Transverse colon (tissue), 4 donors: ENCODE measurements at regions not wholly inside any gene's neighbourhood (a gene's known extent, or its start where the extent isn't known, plus 50 kb on each side); places are given as distances from the start of the nearest gene placed in this dataset.

Experiments
- DNase-seq: peaks from one replicate; pipeline ENCODE4 v3.0.0-alpha.2; 2019
- H3K27ac ChIP-seq, 4 donors: fragments of 200-600 bp; sonication (generic); 2 replicates each; pipeline ENCODE4 v1.5.1; 2016 to 2018; ENCODE audit warnings: inconsistent platforms in 4 of 4
- H3K27me3 ChIP-seq: fragments of 200-600 bp; sonication (generic); 2 replicates; pipeline ENCODE4 v1.5.1; 2017; ENCODE audit warnings: inconsistent platforms
- H3K36me3 ChIP-seq, 4 donors: fragments of 200-600 bp; sonication (generic); 2 replicates each; pipeline ENCODE4 v1.5.1; 2017 to 2019; ENCODE audit warnings: inconsistent platforms in 4 of 4
- H3K4me1 ChIP-seq, 4 donors: fragments of 200-600 bp; sonication (generic); 2 replicates each; pipeline ENCODE4 v1.5.1; 2017 to 2020; ENCODE audit warnings: inconsistent platforms in 4 of 4
- H3K4me3 ChIP-seq, 4 donors: fragments of 200-600 bp; sonication (generic); 1 replicate in 1 of 4; 2 replicates in 3 of 4; pipeline versions ENCODE4 v1.5.1 to v1.6.1; 2017 to 2019; ENCODE audit warnings: inconsistent platforms in 4 of 4
- H3K9me3 ChIP-seq, 2 donors: fragments of 200-600 bp; sonication (generic); 2 replicates each; pipeline ENCODE4 v1.5.1; 2017 to 2019; ENCODE audit warnings: inconsistent platforms in 2 of 2
- EP300 ChIP-seq: sonication (generic); formaldehyde crosslinking; IDR thresholded peaks from one replicate; pipeline ENCODE4 v1.6.1; 2017; ENCODE audit warnings: antibody characterized with exemption, low read depth
- POLR2A ChIP-seq: fragments of 450-650 bp; IDR thresholded peaks from one replicate; pipeline ENCODE4 v1.6.1; 2016; ENCODE audit warnings: antibody characterized with exemption, mild to moderate bottlenecking, moderate library complexity
- POLR2AphosphoS5 ChIP-seq, 3 donors: sonication (generic); formaldehyde crosslinking; IDR thresholded peaks; one replicate each; pipeline ENCODE4 v1.6.1; 2016; ENCODE audit warnings: antibody characterized with exemption in 3 of 3
- WGBS, 2 donors: methylation state at CpG; one replicate each; pipeline ENCODE4 v1.1.5; 2018; ENCODE audit warnings: low coverage in 1 of 2; 5-methylcytosine and 5-hydroxymethylcytosine counted together
- in situ Hi-C, 4 donors: fragments of 200-750 bp; cut with MboI; loops; one replicate each; pipeline versions ENCODE4 v1.15.0 to v1.15.1; 2017; ENCODE audit warnings: low sequenced_read_pairs in 3 of 4, low pct_ligation_motif_present in 1 of 4, low pct_unique_long_range_greater_than_20kb in 1 of 4
- intact Hi-C: fragments of 100-400 bp; cut with DNase I; formaldehyde crosslinking; loops from one replicate; pipeline ENCODE4 v1.15.1; 2023; ENCODE audit warnings: low total_unique reads
- TF ChIP-seq, protein P1 (sequence below), 5 experiments: fragments of 200-600 bp in 3 of 5; fragments of 450-650 bp in 2 of 5; sonication (generic) in 3 of 5; IDR thresholded peaks; 1 replicate in 2 of 5; 2 replicates in 3 of 5; pipeline ENCODE4 v1.5.1; 2016 to 2017; ENCODE audit warnings: antibody characterized with exemption in 5 of 5, inconsistent platforms in 3 of 5, mild to moderate bottlenecking in 2 of 5, moderate library complexity in 1 of 5

- no peaks in the 10 kb centered on the region for H3K27me3 ChIP-seq
- in situ Hi-C loops (no loop called here), intact Hi-C loops (no loop called here)
- TF ChIP-seq EP300 (no peak), POLR2AphosphoS5 (IDR thresholded peaks at IDR 0.05) (no peak), POLR2A (no peak)
- TF ChIP-seq, protein P1, sequence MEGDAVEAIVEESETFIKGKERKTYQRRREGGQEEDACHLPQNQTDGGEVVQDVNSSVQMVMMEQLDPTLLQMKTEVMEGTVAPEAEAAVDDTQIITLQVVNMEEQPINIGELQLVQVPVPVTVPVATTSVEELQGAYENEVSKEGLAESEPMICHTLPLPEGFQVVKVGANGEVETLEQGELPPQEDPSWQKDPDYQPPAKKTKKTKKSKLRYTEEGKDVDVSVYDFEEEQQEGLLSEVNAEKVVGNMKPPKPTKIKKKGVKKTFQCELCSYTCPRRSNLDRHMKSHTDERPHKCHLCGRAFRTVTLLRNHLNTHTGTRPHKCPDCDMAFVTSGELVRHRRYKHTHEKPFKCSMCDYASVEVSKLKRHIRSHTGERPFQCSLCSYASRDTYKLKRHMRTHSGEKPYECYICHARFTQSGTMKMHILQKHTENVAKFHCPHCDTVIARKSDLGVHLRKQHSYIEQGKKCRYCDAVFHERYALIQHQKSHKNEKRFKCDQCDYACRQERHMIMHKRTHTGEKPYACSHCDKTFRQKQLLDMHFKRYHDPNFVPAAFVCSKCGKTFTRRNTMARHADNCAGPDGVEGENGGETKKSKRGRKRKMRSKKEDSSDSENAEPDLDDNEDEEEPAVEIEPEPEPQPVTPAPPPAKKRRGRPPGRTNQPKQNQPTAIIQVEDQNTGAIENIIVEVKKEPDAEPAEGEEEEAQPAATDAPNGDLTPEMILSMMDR (IDR thresholded peaks at IDR 0.05), result no peak
- H3K36me3 ChIP-seq, result no peaks in the 10 kb centered on the region
- no peaks in the 10 kb centered on the region for H3K4me1 ChIP-seq
- no peak overlapping the region for H3K4me3 ChIP-seq
- H3K27ac ChIP-seq, result no peak overlapping the region
- 87 to 95% methylated on average over 2 of the region's 2 CpGs for WGBS, 2 donors
- DNase-seq, result no peak
- H3K9me3 ChIP-seq, result no peaks in the 10 kb centered on the region
Observed at GRCh38 chr5:123827811-123828210, 315.8 kb downstream of the CSNK1G3 start.

DNA sequence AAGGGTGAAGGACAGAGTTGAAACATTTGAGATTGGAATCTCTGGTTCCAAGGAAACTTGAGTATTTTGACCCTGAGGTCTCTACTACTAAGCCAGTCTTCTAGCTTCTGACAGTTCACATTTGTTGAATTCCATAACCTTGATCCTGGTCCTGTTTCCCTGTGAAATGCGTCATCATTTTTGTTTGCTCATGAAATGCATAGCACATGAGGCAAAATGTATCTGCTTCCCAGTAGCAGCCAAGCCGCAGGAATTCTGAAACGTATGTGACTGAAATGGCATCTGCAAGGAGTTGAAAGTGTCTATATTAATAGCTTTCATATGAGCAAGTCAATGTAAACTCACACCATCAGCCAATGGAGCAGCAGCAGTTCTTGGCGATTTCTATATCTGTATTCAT is 307.9 kb downstream of the CSNK1G3 start:
- no peak for DNase-seq
- Histone ChIP-seq H3K9me3 (no peaks in the 10 kb centered on the region), H3K27me3 (no peaks in the 10 kb centered on the region), H3K27ac (no peak overlapping the region), H3K4me1 (peaks cover 0 to under 1% (median 0%) of the 10 kb centered on the region in 4 donors), H3K4me3 (no peak overlapping the region), H3K36me3 (no peaks in the 10 kb centered on the region)
- TF ChIP-seq, protein P1 (IDR thresholded peaks at IDR 0.05), result no peak
- TF ChIP-seq POLR2A (no peak), EP300 (no peak), POLR2AphosphoS5 (IDR thresholded peaks at IDR 0.05) (no peak)
- in situ Hi-C loops (no loop called here), intact Hi-C loops (no loop called here)
- WGBS, 2 donors, result 92 to 96% methylated on average over 4 of the region's 4 CpGs

DNA sequence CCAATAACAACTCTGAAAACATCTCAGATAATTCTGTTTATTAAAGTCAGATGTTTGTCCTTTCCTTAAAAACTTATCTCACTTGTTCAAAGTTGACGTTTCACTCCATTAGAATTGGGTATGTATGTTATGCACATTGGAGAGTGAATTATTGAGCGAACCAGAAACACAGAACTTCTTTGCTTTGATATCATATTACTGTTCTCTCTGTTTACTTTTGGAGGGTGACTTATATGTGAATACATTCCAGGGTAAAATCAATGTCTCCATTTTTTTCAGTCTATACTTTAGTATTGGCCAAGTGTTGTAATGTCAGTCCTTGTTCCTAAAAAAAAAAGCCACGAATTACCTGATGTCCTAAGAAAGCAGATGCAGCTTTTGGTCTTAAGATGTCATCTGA is 307.4 kb downstream of the CSNK1G3 start:
- in situ Hi-C loops, result no loop called here
- Histone ChIP-seq H3K9me3 (no peaks in the 10 kb centered on the region), H3K27me3 (no peaks in the 10 kb centered on the region), H3K36me3 (no peaks in the 10 kb centered on the region), H3K27ac (no peak overlapping the region), H3K4me3 (no peak overlapping the region), H3K4me1 (peaks cover 0 to 3% (median 0%) of the 10 kb centered on the region in 4 donors)
- DNase-seq, result no peak
- WGBS, 2 donors, result 89% methylated on average over 3 of the region's 3 CpGs
- no peak for TF ChIP-seq POLR2AphosphoS5 (IDR thresholded peaks at IDR 0.05)
- TF ChIP-seq, protein P1 (IDR thresholded peaks at IDR 0.05), result no peak
- TF ChIP-seq EP300, result no peak
- TF ChIP-seq POLR2A, result no peak
- intact Hi-C loops, result no loop called here

DNA sequence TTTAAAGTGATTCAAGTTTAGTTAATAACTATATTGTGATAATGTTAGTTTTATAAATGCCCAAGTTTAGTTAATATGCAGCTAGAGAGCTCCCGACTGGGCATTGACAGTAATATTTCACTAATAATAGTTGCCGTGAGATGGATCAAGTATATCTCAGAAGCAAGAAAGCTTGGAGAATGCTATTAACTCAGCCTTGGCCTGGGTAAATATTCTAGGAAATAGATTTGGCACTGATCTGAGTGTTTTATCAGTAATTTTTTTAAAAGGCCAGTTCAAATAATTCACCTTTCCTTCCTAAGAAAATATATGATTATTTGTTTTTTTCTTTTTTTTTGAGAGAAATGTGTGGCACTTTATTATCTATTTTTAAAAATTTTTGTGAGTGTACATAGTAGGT is 305.3 kb downstream of the CSNK1G3 start:
- WGBS, 2 donors, result 87 to 89% methylated on average over 2 of the region's 2 CpGs
- in situ Hi-C loops, result no loop called here
- intact Hi-C loops, result no loop called here
- DNase-seq, result no peak
- Histone ChIP-seq H3K27me3 (no peaks in the 10 kb centered on the region), H3K9me3 (no peaks in the 10 kb centered on the region), H3K27ac (no peak overlapping the region), H3K4me3 (no peak overlapping the region), H3K36me3 (no peaks in the 10 kb centered on the region), H3K4me1 (peaks cover 0 to 3% (median 0%) of the 10 kb centered on the region in 4 donors)
- no peak for TF ChIP-seq POLR2AphosphoS5 (IDR thresholded peaks at IDR 0.05)

- Histone ChIP-seq H3K27me3 (no peaks in the 10 kb centered on the region), H3K9me3 (no peaks in the 10 kb centered on the region), H3K4me3 (no peak overlapping the region), H3K27ac (no peak overlapping the region), H3K36me3 (no peaks in the 10 kb centered on the region), H3K4me1 (peaks cover 5 to 14% (median 7%) of the 10 kb centered on the region in 4 donors)
- DNase-seq, result no peak
- intact Hi-C loops (loop anchor here (5.0 kb wide), 1 partner anchor 1257 kb away; no protein-coding TSS in a partner anchor), in situ Hi-C loops (no loop called here)
- 65 to 75% methylated on average over 7 to 8 of the region's 8 CpGs for WGBS, 2 donors
- TF ChIP-seq POLR2A, result no peak
- no peak for TF ChIP-seq POLR2AphosphoS5 (IDR thresholded peaks at IDR 0.05)
- TF ChIP-seq EP300, result no peak
- TF ChIP-seq, protein P1 (IDR thresholded peaks at IDR 0.05), result no peak
Observed at GRCh38 chr5:123814801-123815470, 303.0 kb downstream of the CSNK1G3 start.
